Activated CD8-positive, alpha-beta T cell treated with anti-CD3 and anti-CD28 coated beads for 36 hours (primary cell): ENCODE measurements at regions not wholly inside any gene's neighbourhood (a gene's known extent, or its start where the extent isn't known, plus 50 kb on each side); places are given as distances from the start of the nearest gene placed in this dataset.

Source experiments
- ATAC-seq: fragments of 200-7000 bp; cut with Tn5 transposase; one replicate; pipeline ENCODE4 v1.10.0; 2021; ENCODE audit warnings: mild to moderate bottlenecking, moderate library complexity
- CTCF ChIA-PET: fragments of 350-600 bp; sonication (Branson Sonifier 250); formaldehyde crosslinking; loops from one replicate; lab custom pipeline; 2021; ENCODE audit warnings: antibody characterized with exemption; lab: Charles Lee
- POLR2A ChIA-PET: fragments of 350-600 bp; sonication (Branson Sonifier 250); formaldehyde crosslinking; loops from one replicate; lab custom pipeline; 2021; ENCODE audit warnings: antibody characterized with exemption; lab: Charles Lee
- DNase-seq: peaks from one replicate; pipeline ENCODE4 v3.0.0-alpha.2; 2020
- H3K27ac Mint-ChIP-seq: one replicate; pipeline ENCODE4 v1.8.0; 2021; ENCODE audit warnings: mild to moderate bottlenecking, mixed read lengths
- H3K27me3 Mint-ChIP-seq: one replicate; pipeline ENCODE4 v1.8.0; 2021; ENCODE audit warnings: mixed read lengths
- H3K36me3 Mint-ChIP-seq: one replicate; pipeline ENCODE4 v1.8.0; 2021; ENCODE audit warnings: low read depth, mixed read lengths
- H3K4me1 Mint-ChIP-seq: one replicate; pipeline ENCODE4 v1.8.0; 2021; ENCODE audit warnings: low read depth, mixed read lengths
- H3K4me3 Mint-ChIP-seq: one replicate; pipeline ENCODE4 v1.8.0; 2021; ENCODE audit warnings: mild to moderate bottlenecking, moderate library complexity, mixed read lengths
- H3K9me3 Mint-ChIP-seq: one replicate; pipeline ENCODE4 v1.8.0; 2021; ENCODE audit warnings: mixed read lengths
- intact Hi-C: fragments of 100-400 bp; cut with micrococcal nuclease; formaldehyde crosslinking; loops from one replicate; pipeline ENCODE4 v1.10.0; 2022
- TF ChIP-seq, protein P1 (sequence below): fragments of 200-600 bp; IDR thresholded peaks from one replicate; pipeline ENCODE4 v1.8.0; 2022; ENCODE audit warnings: antibody characterized with exemption, mild to moderate bottlenecking

DNA sequence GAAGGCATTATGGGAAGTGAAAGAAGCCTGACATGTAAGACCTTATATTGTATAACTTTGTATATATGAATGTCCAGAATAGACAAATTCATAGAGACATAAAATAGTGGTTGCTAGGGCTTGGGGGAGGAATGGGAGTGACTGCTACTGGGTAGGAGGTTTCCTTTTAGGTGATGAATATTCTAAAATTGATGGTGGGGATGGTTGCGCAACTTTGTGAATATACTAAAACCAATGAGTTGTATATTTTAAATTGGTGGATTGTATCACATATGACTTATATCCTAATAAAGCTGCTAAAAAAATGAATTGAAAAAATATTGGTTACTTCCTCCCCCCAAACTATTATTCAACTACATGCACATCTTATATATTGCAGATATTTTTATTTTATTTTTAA lies 70.0 kb downstream of the UCHL1 start:
- TF ChIP-seq, protein P1, sequence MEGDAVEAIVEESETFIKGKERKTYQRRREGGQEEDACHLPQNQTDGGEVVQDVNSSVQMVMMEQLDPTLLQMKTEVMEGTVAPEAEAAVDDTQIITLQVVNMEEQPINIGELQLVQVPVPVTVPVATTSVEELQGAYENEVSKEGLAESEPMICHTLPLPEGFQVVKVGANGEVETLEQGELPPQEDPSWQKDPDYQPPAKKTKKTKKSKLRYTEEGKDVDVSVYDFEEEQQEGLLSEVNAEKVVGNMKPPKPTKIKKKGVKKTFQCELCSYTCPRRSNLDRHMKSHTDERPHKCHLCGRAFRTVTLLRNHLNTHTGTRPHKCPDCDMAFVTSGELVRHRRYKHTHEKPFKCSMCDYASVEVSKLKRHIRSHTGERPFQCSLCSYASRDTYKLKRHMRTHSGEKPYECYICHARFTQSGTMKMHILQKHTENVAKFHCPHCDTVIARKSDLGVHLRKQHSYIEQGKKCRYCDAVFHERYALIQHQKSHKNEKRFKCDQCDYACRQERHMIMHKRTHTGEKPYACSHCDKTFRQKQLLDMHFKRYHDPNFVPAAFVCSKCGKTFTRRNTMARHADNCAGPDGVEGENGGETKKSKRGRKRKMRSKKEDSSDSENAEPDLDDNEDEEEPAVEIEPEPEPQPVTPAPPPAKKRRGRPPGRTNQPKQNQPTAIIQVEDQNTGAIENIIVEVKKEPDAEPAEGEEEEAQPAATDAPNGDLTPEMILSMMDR: no peak
- peaks cover 2% of the 10 kb centered on the region for H3K27me3 Mint-ChIP-seq
- POLR2A ChIA-PET: no interaction called here
- H3K4me3 Mint-ChIP-seq: no peak overlapping the region
- no peaks in the 10 kb centered on the region for H3K4me1 Mint-ChIP-seq
- no peaks in the 10 kb centered on the region for H3K36me3 Mint-ChIP-seq
- CTCF ChIA-PET: no interaction called here
- peaks cover 2% of the 10 kb centered on the region for H3K9me3 Mint-ChIP-seq
- DNase-seq (no peak), ATAC-seq (no peak)
- H3K27ac Mint-ChIP-seq: no peak overlapping the region
- intact Hi-C loops: no loop called here

DNA sequence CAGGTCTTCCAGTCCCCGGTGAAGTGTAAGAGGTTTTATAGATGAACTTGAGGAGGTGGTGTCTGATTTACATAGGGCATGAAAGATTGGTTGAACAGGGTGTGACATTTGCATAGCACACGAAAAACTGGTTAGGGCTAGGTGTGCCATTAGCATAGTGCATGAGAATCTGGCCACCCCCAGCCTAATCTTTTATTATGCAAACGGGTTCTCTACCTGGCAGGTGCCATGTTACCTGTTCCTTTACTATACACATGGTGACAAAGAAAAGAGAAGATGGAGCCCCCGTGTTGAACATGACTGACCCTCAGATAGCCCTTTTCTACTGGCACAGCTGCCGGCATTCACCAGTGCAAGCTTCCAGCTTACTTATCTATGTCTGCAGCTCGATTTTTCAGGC lies 71.0 kb downstream of the UCHL1 start:
- Mint-ChIP-seq H3K9me3 (no peaks in the 10 kb centered on the region), H3K4me3 (no peak overlapping the region), H3K27me3 (peaks cover 2% of the 10 kb centered on the region), H3K27ac (no peak overlapping the region), H3K4me1 (no peaks in the 10 kb centered on the region), H3K36me3 (no peaks in the 10 kb centered on the region)
- ChIA-PET CTCF (no interaction called here), POLR2A (interaction anchor here (0.5 kb wide), 1 partner anchor 328 kb away, joined by 4 read pairs; no protein-coding TSS in a partner anchor)
- ATAC-seq: no peak
- intact Hi-C loops: no loop called here
- TF ChIP-seq, protein P1: no peak
- DNase-seq: no peak

DNA sequence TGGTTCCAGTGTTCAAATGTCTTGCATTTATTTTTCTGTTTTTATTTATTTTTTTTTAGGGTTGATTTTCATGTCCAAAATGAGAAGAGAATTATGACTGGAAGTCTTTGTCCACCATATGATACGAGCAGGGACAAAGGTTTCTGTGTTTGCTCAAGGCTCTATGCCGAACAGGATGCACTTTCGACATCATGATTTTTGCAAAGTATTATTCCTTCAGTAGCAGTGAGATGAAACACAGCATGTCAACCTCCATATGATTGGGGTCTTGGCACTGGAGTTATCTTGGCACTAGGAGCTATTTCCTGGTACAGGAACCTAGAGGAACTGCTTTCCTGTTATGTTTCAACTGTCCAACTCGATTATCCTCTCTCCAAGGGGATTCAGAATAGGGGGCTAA lies 72.6 kb downstream of the UCHL1 start:
- Mint-ChIP-seq H3K4me3 (no peak overlapping the region), H3K4me1 (no peaks in the 10 kb centered on the region), H3K36me3 (no peaks in the 10 kb centered on the region), H3K9me3 (no peaks in the 10 kb centered on the region), H3K27me3 (no peaks in the 10 kb centered on the region), H3K27ac (no peak overlapping the region)
- intact Hi-C loops: no loop called here
- ATAC-seq (no peak), DNase-seq (no peak)
- TF ChIP-seq, protein P1: no peak
- ChIA-PET CTCF (no interaction called here), POLR2A (no interaction called here)

DNA sequence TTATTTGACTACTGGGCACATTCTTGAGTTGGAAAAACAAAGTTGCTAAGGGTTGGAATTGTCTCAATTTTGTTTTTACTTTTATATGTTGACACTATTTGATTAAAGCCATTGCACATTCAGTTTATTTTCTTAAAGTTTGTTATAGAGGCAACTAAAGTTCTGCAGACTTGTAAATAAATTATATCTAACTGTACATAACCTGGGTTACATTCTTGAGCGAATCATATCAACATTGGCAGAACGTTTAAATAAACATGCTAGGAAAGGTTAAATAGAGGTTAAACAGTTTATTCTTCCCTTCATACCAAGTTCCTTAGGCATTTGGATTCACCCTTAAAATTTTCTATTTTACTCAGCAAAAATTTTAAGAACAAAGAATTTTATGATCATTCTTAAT lies 74.5 kb downstream of the UCHL1 start:
- Mint-ChIP-seq H3K36me3 (no peaks in the 10 kb centered on the region), H3K4me1 (no peaks in the 10 kb centered on the region), H3K27me3 (no peaks in the 10 kb centered on the region), H3K27ac (no peak overlapping the region), H3K9me3 (no peaks in the 10 kb centered on the region), H3K4me3 (no peak overlapping the region)
- intact Hi-C loops: no loop called here
- TF ChIP-seq, protein P1: no peak
- CTCF ChIA-PET: no interaction called here
- no peak for DNase-seq
- POLR2A ChIA-PET: no interaction called here
- ATAC-seq: no peak

DNA sequence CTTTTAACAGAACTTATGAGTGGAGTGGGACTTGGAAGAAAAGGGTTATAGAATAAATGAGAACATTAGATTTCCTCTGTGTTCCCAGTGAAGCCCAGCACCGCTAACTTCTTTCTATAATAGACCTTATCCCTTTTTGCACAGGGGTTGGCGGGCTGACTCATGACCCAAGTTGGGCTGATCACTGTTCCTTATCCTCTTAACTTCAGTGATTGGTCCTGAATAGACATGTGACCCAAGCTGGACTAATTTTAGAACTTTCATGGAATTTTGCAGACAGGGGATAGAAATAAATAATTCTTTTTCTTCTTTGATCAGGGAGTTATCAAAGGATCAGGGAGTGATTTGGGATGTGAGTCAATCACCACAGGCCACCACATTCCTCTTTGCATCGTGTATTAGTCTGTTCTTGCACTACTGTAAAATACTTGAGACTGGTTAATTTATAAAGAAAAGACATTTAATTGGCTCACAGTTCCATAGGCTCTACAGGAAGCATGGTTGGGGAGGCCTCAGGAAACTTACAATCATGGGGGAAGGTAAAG lies 75.9 kb downstream of the UCHL1 start:
- Mint-ChIP-seq H3K36me3 (no peaks in the 10 kb centered on the region), H3K4me3 (no peak overlapping the region), H3K4me1 (no peaks in the 10 kb centered on the region), H3K27me3 (no peaks in the 10 kb centered on the region), H3K27ac (no peak overlapping the region), H3K9me3 (no peaks in the 10 kb centered on the region)
- intact Hi-C loops: no loop called here
- DNase-seq (no peak), ATAC-seq (no peak)
- CTCF ChIA-PET: no interaction called here
- TF ChIP-seq, protein P1: no peak
- POLR2A ChIA-PET: no interaction called here
